Immature natural killer cell (primary cell): ENCODE measurements at regions not wholly inside any gene's neighbourhood (a gene's known extent, or its start where the extent isn't known, plus 50 kb on each side); places are given as distances from the start of the nearest gene placed in this dataset.

Experiments used
- DNase-seq, 3 donors: peaks; one replicate each; pipeline ENCODE4 v3.0.0; 2022; ENCODE audit warnings: mixed read lengths in 1 of 3
- H3K27ac Mint-ChIP-seq, 6 donors: one replicate each; pipeline ENCODE4 v1.8.0; 2020; ENCODE audit warnings: mixed read lengths in 6 of 6, mild to moderate bottlenecking in 5 of 6, inconsistent platforms in 4 of 6, moderate library complexity in 3 of 6
- H3K27me3 Mint-ChIP-seq, 3 donors: one replicate each; pipeline ENCODE4 v1.8.0; 2020 to 2021; ENCODE audit warnings: low read depth in 3 of 3, mild to moderate bottlenecking in 3 of 3, mixed read lengths in 3 of 3, moderate library complexity in 3 of 3, inconsistent platforms in 1 of 3
- H3K36me3 Mint-ChIP-seq, 3 donors: one replicate each; pipeline ENCODE4 v1.8.0; 2020; ENCODE audit warnings: mixed read lengths in 3 of 3, inconsistent platforms in 2 of 3, mild to moderate bottlenecking in 2 of 3
- H3K4me1 Mint-ChIP-seq, 2 donors: one replicate each; pipeline ENCODE4 v1.8.0; 2020; ENCODE audit warnings: inconsistent platforms in 2 of 2, mild to moderate bottlenecking in 2 of 2, mixed read lengths in 2 of 2, moderate library complexity in 1 of 2
- H3K4me3 Mint-ChIP-seq, 5 donors: one replicate each; pipeline ENCODE4 v1.8.0; 2020; ENCODE audit warnings: mild to moderate bottlenecking in 5 of 5, mixed read lengths in 5 of 5, inconsistent platforms in 3 of 5, moderate library complexity in 3 of 5
- H3K9me3 Mint-ChIP-seq, 6 donors: one replicate each; pipeline ENCODE4 v1.8.0; 2020; ENCODE audit warnings: mild to moderate bottlenecking in 6 of 6, mixed read lengths in 6 of 6, inconsistent platforms in 4 of 6, moderate library complexity in 3 of 6

DNA sequence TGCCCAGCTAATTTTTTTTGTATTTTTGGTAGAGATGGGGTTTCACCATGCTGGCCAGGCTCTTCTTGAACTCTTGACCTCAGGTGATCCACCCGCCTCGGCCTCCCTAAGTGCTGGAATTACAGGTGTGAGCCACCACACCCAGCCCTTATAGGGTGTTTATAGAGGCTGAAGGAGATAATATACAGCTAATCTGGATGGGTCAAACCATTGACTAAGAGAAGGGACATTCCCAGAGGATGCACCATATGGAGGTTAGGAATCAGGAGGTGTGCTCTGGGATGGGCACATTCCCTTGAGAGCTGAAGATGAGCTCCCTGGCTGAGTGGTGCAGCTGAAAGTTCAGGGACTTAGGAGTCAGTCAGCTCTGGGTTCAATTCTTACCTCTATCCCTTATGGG is 68.3 kb upstream of the SHISA3 start:
- peaks cover 3 to 12% (median 5%) of the 10 kb centered on the region in 3 donors for H3K27me3 Mint-ChIP-seq
- no peak overlapping the region for H3K27ac Mint-ChIP-seq
- H3K4me3 Mint-ChIP-seq, result no peak overlapping the region
- H3K9me3 Mint-ChIP-seq, result peaks cover 0 to 2% (median 0%) of the 10 kb centered on the region in 6 donors
- no peaks in the 10 kb centered on the region for H3K36me3 Mint-ChIP-seq
- no peaks in the 10 kb centered on the region for H3K4me1 Mint-ChIP-seq
- no peak for DNase-seq

DNA sequence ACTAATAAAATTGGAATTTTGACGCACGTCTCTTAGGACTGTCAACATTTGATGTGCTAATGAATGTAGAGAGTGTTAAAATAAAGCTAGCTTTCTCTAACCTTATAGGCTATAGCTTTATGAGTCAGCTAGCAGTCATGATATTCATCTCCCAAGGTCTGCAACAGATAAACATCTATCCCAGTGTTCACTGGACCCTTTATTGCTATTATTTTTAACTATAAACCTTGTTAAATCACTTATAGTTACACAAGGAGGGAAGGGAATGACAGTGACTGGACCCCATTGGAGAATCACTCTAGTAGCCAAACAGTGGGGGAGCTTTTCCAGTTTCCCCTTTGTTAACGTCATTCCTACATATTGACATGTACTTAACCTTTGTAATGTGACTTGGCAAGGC is 67.9 kb upstream of the SHISA3 start:
- no peak for DNase-seq
- Mint-ChIP-seq H3K9me3 (peaks cover 0 to 2% (median 0%) of the 10 kb centered on the region in 6 donors), H3K27me3 (peaks cover 3 to 12% (median 5%) of the 10 kb centered on the region in 3 donors), H3K27ac (no peak overlapping the region), H3K4me3 (no peak overlapping the region), H3K36me3 (no peaks in the 10 kb centered on the region), H3K4me1 (no peaks in the 10 kb centered on the region)

DNA sequence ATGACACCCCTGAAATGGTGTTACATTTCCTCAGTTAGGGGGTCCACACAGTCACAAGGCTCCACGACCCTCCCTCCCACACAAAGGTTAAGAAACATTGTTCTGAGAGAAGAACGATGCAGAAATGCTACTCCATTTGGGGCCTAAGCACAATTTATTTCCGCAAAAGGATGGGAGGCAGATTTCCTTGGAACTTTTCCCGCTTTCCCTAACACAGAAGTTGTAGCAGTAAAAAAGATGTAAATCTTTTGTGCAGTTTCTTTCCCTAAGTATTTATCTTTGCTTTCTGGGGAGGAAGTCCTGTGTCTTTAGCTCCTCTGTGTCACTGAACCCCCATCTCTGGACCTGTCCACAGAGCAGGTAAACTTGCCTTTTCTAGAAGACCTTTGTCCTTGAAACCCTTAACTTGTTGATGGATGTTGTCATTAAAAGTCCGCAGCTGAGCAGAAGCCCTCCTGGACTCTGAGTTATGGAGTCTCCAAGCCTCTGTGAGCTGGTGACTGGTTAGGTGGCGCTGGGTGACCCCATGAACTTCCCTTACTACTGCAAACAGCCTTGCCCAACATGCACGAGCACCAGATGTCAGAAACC is 67.2 kb upstream of the SHISA3 start:
- Mint-ChIP-seq H3K4me1 (no peaks in the 10 kb centered on the region), H3K27ac (no peak overlapping the region), H3K27me3 (peaks cover 3 to 10% (median 5%) of the 10 kb centered on the region in 3 donors), H3K4me3 (no peak overlapping the region), H3K36me3 (no peaks in the 10 kb centered on the region), H3K9me3 (peaks cover 0 to 2% (median 0%) of the 10 kb centered on the region in 6 donors)
- no peak for DNase-seq

DNA sequence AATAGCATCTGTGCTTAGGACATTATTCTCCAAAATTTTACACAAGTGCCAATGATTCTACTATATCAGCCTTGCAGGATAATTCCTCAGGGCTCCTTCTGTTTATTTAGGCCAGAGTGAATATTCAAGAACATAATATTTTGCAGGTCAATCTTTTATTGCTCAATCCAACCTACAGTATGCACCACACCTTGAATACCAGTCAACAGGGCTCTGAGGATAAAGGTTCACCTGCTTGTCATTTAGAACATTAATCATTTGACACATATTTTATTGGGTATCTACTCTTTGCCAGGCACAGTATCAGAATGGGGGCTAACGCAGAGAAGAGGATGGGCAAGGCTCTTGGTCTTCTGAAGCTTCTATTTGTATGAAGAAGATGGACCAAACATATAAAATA is 66.2 kb upstream of the SHISA3 start:
- no peak for DNase-seq
- H3K27ac Mint-ChIP-seq, result no peak overlapping the region
- H3K4me1 Mint-ChIP-seq, result no peaks in the 10 kb centered on the region
- peaks cover 0 to 2% (median 0%) of the 10 kb centered on the region in 6 donors for H3K9me3 Mint-ChIP-seq
- no peaks in the 10 kb centered on the region for H3K36me3 Mint-ChIP-seq
- H3K4me3 Mint-ChIP-seq, result no peak overlapping the region
- peaks cover 2 to 10% (median 3%) of the 10 kb centered on the region in 3 donors for H3K27me3 Mint-ChIP-seq

DNA sequence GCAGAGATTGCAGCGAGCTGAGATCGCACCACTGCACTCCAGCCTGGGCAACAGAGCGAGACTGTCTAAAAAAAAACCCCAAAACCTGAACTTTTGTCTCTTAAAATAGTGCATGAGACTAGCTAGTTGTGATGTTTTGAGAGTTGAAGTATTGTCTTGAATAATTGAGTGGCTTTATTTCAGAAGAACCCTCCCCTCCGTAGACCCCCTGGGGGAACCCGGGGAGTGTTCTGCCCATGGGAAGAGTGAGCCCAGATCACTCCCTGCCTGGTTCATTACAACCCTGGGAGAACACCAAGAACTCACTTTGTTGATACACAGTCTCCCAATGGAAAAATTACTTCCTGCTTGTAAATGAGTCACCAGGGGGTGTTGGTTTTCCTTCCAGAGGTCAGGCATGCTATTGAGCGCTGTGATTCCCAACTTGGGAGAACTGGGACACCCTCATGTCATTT is 65.3 kb upstream of the SHISA3 start:
- H3K27ac Mint-ChIP-seq, result no peak overlapping the region
- H3K9me3 Mint-ChIP-seq, result peaks cover 0 to 2% (median 0%) of the 10 kb centered on the region in 6 donors
- no peaks in the 10 kb centered on the region for H3K36me3 Mint-ChIP-seq
- no peak for DNase-seq
- H3K4me1 Mint-ChIP-seq, result no peaks in the 10 kb centered on the region
- H3K4me3 Mint-ChIP-seq, result no peak overlapping the region
- peaks cover 2 to 13% (median 3%) of the 10 kb centered on the region in 3 donors for H3K27me3 Mint-ChIP-seq

DNA sequence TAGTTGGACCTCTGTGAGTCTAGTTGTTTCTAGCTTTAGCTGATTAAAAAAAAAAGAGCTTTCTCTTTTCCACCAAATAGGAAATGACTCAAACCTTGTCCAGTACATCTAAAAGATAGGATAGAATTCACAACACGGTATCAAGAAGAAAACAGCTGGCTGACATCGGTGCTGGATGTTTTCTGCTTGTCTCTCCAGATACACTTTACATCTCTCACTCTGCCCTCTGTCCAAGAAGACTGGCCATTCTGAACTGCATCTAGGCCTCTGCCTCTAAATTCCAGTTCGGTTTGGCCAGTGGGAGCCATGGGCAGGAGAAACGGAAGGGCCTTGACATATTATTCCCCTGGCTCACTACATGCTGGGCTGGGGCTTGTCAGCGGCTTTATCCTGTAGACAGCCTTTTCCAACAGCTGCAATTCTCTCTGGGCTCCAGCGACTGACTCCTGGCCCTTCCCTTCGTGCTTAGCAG is 57.3 kb upstream of the SHISA3 start:
- Mint-ChIP-seq H3K27ac (no peak overlapping the region), H3K4me1 (no peaks in the 10 kb centered on the region), H3K36me3 (no peaks in the 10 kb centered on the region), H3K4me3 (no peak overlapping the region), H3K9me3 (peaks cover 0 to 7% (median 0%) of the 10 kb centered on the region in 6 donors), H3K27me3 (peaks cover 2 to 9% (median 5%) of the 10 kb centered on the region in 3 donors)
- DNase-seq, result no peak

DNA sequence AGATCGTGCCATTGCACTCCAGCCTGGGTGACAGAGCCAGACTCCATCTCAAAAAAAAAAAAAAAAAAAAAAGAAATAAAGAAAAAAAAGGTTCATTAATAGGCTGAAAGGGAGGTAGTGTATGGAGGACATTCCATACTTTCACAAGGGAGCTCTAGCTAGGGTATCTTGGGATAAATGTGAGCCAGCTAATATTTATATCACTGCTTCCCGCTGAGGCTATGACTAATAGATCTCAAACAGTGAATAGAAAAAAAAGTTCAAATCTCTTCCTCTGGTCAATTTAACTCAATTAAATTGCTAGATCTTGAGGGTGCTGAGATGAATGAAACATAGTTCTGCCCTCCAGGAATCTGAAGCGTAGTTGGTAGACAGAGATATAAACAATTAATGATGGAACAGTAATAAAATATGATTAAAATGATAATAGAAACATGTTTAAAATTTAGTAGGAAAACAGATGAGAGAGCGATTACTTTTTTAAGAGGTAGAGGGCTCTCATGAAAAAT is 55.7 kb upstream of the SHISA3 start:
- Mint-ChIP-seq H3K27me3 (peaks cover 2 to 7% (median 4%) of the 10 kb centered on the region in 3 donors), H3K9me3 (peaks cover 0 to 11% (median 0%) of the 10 kb centered on the region in 6 donors), H3K4me1 (no peaks in the 10 kb centered on the region), H3K27ac (no peak overlapping the region), H3K4me3 (no peak overlapping the region), H3K36me3 (no peaks in the 10 kb centered on the region)
- no peak for DNase-seq

DNA sequence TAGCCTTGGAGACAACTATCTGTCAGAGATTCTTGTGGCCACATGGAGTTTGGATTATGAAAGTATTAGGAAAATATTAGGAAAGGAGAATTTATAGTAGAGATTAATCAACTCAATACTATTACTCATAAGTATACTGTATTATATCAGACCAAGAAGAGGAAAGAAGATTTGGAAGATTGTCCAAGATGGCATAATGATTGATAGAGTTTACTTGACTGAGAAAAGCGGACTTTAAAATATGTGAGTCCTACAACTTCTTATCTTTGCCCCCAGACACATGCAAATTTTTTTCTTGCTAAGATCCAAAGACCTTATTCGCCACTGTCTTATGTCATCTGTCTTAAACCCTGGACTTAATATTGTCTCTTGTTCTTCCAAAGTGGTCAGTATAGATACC is 54.8 kb upstream of the SHISA3 start:
- no peak overlapping the region for H3K27ac Mint-ChIP-seq
- no peak for DNase-seq
- H3K27me3 Mint-ChIP-seq, result peaks cover 2 to 7% (median 4%) of the 10 kb centered on the region in 3 donors
- no peaks in the 10 kb centered on the region for H3K36me3 Mint-ChIP-seq
- H3K4me3 Mint-ChIP-seq, result no peak overlapping the region
- H3K9me3 Mint-ChIP-seq, result peaks cover 0 to 11% (median 0%) of the 10 kb centered on the region in 6 donors
- no peaks in the 10 kb centered on the region for H3K4me1 Mint-ChIP-seq

DNA sequence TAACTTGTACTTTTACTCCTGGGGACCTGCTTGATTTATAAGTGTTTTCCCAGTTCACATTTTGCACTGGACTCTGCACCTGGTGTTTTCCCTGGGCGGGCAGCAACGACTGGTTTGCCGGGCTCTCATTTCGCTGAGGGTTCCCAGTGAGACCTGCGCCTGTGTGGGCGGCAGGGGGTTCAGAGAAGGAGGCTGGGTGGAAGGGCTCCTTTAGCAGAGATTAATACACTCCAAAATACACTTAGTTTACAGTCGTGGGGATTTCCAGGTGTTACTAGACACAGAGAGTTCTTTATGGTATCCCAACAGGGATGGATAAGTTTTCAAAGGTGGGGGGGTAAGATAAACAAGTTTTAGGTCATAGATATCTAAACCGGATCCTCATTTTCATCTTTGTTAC is 53.0 kb upstream of the SHISA3 start:
- H3K36me3 Mint-ChIP-seq, result no peaks in the 10 kb centered on the region
- DNase-seq, result no peak
- H3K27ac Mint-ChIP-seq, result no peak overlapping the region
- H3K27me3 Mint-ChIP-seq, result peaks cover 2 to 7% (median 4%) of the 10 kb centered on the region in 3 donors
- H3K9me3 Mint-ChIP-seq, result peaks cover 0 to 11% (median 0%) of the 10 kb centered on the region in 6 donors
- no peak overlapping the region for H3K4me3 Mint-ChIP-seq
- no peaks in the 10 kb centered on the region for H3K4me1 Mint-ChIP-seq

DNA sequence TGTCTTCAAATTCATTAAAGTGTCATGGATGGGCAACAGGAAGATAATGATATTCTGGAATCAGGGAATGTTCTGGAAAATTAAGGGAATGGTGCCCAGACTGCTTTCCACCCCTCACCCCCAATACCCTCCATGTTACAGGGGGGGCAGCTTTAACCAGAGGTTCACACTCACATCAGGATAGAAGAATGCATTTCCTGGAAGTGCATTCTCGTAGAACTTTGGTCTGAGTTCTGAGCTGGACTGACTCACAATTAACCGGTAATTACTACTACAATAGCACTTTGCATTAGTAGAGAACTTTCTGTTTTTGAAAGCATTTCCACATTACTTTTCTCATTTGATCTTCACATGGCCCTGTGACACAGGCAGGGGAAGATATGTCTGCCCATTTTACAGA is 52.5 kb upstream of the SHISA3 start:
- peaks cover 0 to 11% (median 0%) of the 10 kb centered on the region in 6 donors for H3K9me3 Mint-ChIP-seq
- H3K36me3 Mint-ChIP-seq, result no peaks in the 10 kb centered on the region
- no peak for DNase-seq
- no peak overlapping the region for H3K4me3 Mint-ChIP-seq
- no peak overlapping the region for H3K27ac Mint-ChIP-seq
- H3K4me1 Mint-ChIP-seq, result no peaks in the 10 kb centered on the region
- H3K27me3 Mint-ChIP-seq, result peaks cover 2 to 7% (median 4%) of the 10 kb centered on the region in 3 donors

DNA sequence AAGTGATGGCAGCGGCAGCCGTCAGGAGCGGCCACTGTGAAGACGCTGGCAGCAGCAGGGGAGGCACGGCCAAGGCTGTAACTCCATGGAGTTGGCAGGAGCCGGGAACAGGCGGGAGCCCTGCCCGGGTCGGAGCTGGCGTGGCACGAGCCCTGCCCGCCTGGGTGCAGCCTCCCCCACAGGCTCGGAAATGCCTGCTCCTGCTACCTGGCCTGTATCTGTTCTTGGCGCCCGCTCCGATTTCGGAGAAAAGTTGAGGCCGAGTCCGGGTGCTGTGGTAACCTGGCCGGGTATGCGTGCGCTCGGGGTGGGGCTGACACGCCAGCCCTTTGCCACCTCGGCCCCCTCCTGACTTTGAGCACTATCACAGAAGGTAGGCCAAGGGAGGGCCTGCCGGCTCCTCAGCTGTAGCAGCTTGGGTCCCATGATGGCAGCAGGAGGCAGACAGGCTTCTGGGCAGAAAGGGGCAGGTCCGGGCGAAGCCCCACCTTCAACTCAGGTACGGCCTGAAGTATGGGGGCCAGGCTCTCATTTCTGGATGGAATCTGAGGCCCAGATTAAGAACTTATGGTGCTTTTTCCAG is 51.2 kb upstream of the SHISA3 start:
- Mint-ChIP-seq H3K4me1 (no peaks in the 10 kb centered on the region), H3K27me3 (peaks cover 2 to 7% (median 7%) of the 10 kb centered on the region in 3 donors), H3K36me3 (no peaks in the 10 kb centered on the region), H3K4me3 (no peak overlapping the region), H3K27ac (no peak overlapping the region), H3K9me3 (peaks cover 0 to 8% (median 0%) of the 10 kb centered on the region in 6 donors)
- DNase-seq, result no peak

DNA sequence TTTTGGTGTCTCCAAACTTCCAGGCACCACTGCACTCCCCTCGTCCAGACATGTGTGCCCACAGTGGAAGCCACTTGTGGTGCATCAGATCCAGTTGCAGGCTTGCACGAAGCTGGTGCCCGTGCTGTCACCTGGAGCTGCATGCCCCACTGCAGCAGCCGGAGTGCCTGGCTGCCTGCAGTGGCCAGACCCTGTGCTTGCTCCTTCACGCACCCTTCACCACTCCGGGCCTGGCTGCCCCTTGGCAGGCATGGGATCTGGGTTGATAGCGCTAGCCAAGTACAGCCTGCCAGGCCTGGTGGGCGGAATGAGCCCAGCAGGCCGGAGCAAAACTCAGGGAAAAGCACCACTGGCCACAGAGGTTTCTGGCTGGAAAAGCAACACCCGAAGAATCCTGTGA is 50.2 kb upstream of the SHISA3 start:
- no peak overlapping the region for H3K27ac Mint-ChIP-seq
- peaks cover 1 to 9% (median 4%) of the 10 kb centered on the region in 3 donors for H3K27me3 Mint-ChIP-seq
- no peaks in the 10 kb centered on the region for H3K36me3 Mint-ChIP-seq
- DNase-seq, result no peak
- no peaks in the 10 kb centered on the region for H3K4me1 Mint-ChIP-seq
- H3K4me3 Mint-ChIP-seq, result no peak overlapping the region
- peaks cover 0 to 8% (median 0%) of the 10 kb centered on the region in 6 donors for H3K9me3 Mint-ChIP-seq
